Liver (tissue), 8 donors: ENCODE measurements at regions not wholly inside any gene's neighbourhood (a gene's known extent, or its start where the extent isn't known, plus 50 kb on each side); places are given as distances from the start of the nearest gene placed in this dataset.

Experiments
- DNase-seq: peaks from one replicate; pipeline ENCODE4 v3.0.0-alpha.2; 2017; ENCODE audit warnings: low spot score
- H3K27ac ChIP-seq, 2 donors: one replicate each; pipeline ENCODE4 v1.7.0; 2013; ENCODE audit warnings: inconsistent platforms in 2 of 2, low read length in 2 of 2, control low read depth in 1 of 2, low read depth in 1 of 2, mild to moderate bottlenecking in 1 of 2
- H3K27me3 ChIP-seq, 4 donors: one replicate each; pipeline versions ENCODE4 v1.6.1 to v1.7.0; 2013; ENCODE audit warnings: low read length in 3 of 4, inconsistent platforms in 1 of 4, mild to moderate bottlenecking in 1 of 4, moderate library complexity in 1 of 4; ENCODE audit not compliant: control insufficient read depth in 4 of 4, insufficient read depth in 4 of 4
- H3K36me3 ChIP-seq, 4 donors: one replicate each; pipeline versions ENCODE4 v1.6.1 to v1.7.0; 2013; ENCODE audit warnings: low read length in 3 of 4, mild to moderate bottlenecking in 3 of 4, low read depth in 1 of 4, moderate library complexity in 1 of 4; ENCODE audit not compliant: control insufficient read depth in 4 of 4, insufficient read depth in 3 of 4
- H3K4me1 ChIP-seq, 4 donors: one replicate each; pipeline versions ENCODE4 v1.6.1 to v1.7.0; 2013; ENCODE audit warnings: low read length in 3 of 4, mild to moderate bottlenecking in 3 of 4, moderate library complexity in 1 of 4; ENCODE audit not compliant: control insufficient read depth in 4 of 4, insufficient read depth in 4 of 4
- H3K4me3 ChIP-seq, 3 donors: one replicate each; pipeline versions ENCODE4 v1.6.1 to v1.7.0; 2013; ENCODE audit warnings: low read length in 3 of 3, control low read depth in 1 of 3, low read depth in 1 of 3, mild to moderate bottlenecking in 1 of 3
- H3K9ac ChIP-seq, 2 donors: one replicate each; pipeline ENCODE4 v1.7.0; 2013; ENCODE audit warnings: low read length in 2 of 2, mild to moderate bottlenecking in 2 of 2, moderate library complexity in 2 of 2, control low read depth in 1 of 2, low read depth in 1 of 2
- H3K9me3 ChIP-seq, 4 donors: one replicate each; pipeline versions ENCODE4 v1.6.1 to v1.7.0; 2013; ENCODE audit warnings: low read length in 3 of 4; ENCODE audit not compliant: control insufficient read depth in 4 of 4
- EGR1 ChIP-seq, 2 donors: IDR thresholded peaks; 2 replicates each; pipeline ENCODE4 v1.6.1; 2016 to 2018; ENCODE audit warnings: antibody characterized with exemption in 2 of 2, low read depth in 2 of 2
- FOXA1 ChIP-seq: IDR thresholded peaks from 2 replicates; pipeline ENCODE4 v1.6.1; 2016; ENCODE audit warnings: antibody characterized with exemption
- FOXA2 ChIP-seq: IDR thresholded peaks from 2 replicates; pipeline ENCODE4 v1.6.1; 2016; ENCODE audit warnings: antibody characterized with exemption
- HNF4A ChIP-seq, 2 donors: conservative IDR thresholded peaks; 2 replicates each; pipeline ENCODE4 v1.6.1; 2016; ENCODE audit warnings: antibody characterized with exemption in 2 of 2, mild to moderate bottlenecking in 2 of 2
- HNF4G ChIP-seq: IDR thresholded peaks from 2 replicates; pipeline ENCODE4 v1.6.1; 2016; ENCODE audit warnings: antibody characterized with exemption
- MAX ChIP-seq: IDR thresholded peaks from 2 replicates; pipeline ENCODE4 v1.6.1; 2016; ENCODE audit warnings: antibody characterized with exemption
- NR2F2 ChIP-seq: IDR thresholded peaks from 2 replicates; pipeline ENCODE4 v1.6.1; 2016; ENCODE audit warnings: antibody characterized with exemption
- RAD21 ChIP-seq, 2 donors: IDR thresholded peaks; 2 replicates each; pipeline ENCODE4 v1.6.1; 2016; ENCODE audit warnings: antibody characterized with exemption in 2 of 2, mild to moderate bottlenecking in 2 of 2
- REST ChIP-seq: IDR thresholded peaks from 2 replicates; pipeline ENCODE4 v1.6.1; 2016; ENCODE audit warnings: antibody characterized with exemption, mild to moderate bottlenecking
- RXRA ChIP-seq, 2 donors: IDR thresholded peaks; 2 replicates each; pipeline ENCODE4 v1.6.1; 2017 to 2018; ENCODE audit warnings: antibody characterized with exemption in 2 of 2, mild to moderate bottlenecking in 1 of 2
- SP1 ChIP-seq: IDR thresholded peaks from 2 replicates; pipeline ENCODE4 v1.6.1; 2018; ENCODE audit warnings: antibody characterized with exemption, mild to moderate bottlenecking
- TAF1 ChIP-seq: conservative IDR thresholded peaks from 2 replicates; pipeline ENCODE4 v1.6.1; 2016; ENCODE audit warnings: antibody characterized with exemption, mild to moderate bottlenecking
- YY1 ChIP-seq: IDR thresholded peaks from 2 replicates; pipeline ENCODE4 v1.6.1; 2016; ENCODE audit warnings: antibody characterized with exemption, mild to moderate bottlenecking
- ZBTB33 ChIP-seq: IDR thresholded peaks from 2 replicates; pipeline ENCODE4 v1.6.1; 2016; ENCODE audit warnings: antibody characterized with exemption
- WGBS: extraction: QIAGEN DNeasy Blood & Tissue Kit; methylation state at CpG from one replicate; pipeline ENCODE4 v1.1.7; 2013; 5-methylcytosine and 5-hydroxymethylcytosine counted together
- TF ChIP-seq, protein P1 (sequence below): fragments of 150-350 bp; IDR thresholded peaks from 2 replicates; pipeline ENCODE4 v1.5.1; 2017; ENCODE audit warnings: improper control_type of control experiment, low read depth, low read length; ENCODE audit not compliant: missing input control
- donor health status: healthy.
- donor health status: healthy.
- donor health status: healthy.
- donor health status: healthy.
- donor health status: healthy.

- no peak overlapping the region for H3K4me3 ChIP-seq
- TF ChIP-seq HNF4G (no peak), RXRA (IDR thresholded peaks at IDR 0.05) (no peak), MAX (no peak), RAD21 (IDR thresholded peaks at IDR 0.05) (no peak), ZBTB33 (no peak), NR2F2 (no peak), REST (no peak)
- TF ChIP-seq, protein P1, sequence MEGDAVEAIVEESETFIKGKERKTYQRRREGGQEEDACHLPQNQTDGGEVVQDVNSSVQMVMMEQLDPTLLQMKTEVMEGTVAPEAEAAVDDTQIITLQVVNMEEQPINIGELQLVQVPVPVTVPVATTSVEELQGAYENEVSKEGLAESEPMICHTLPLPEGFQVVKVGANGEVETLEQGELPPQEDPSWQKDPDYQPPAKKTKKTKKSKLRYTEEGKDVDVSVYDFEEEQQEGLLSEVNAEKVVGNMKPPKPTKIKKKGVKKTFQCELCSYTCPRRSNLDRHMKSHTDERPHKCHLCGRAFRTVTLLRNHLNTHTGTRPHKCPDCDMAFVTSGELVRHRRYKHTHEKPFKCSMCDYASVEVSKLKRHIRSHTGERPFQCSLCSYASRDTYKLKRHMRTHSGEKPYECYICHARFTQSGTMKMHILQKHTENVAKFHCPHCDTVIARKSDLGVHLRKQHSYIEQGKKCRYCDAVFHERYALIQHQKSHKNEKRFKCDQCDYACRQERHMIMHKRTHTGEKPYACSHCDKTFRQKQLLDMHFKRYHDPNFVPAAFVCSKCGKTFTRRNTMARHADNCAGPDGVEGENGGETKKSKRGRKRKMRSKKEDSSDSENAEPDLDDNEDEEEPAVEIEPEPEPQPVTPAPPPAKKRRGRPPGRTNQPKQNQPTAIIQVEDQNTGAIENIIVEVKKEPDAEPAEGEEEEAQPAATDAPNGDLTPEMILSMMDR, result no peak
- no peak overlapping the region for H3K27ac ChIP-seq
- WGBS, result 58% methylated on average over 3 of the region's 3 CpGs
- no peak for DNase-seq
- no peak overlapping the region for H3K9ac ChIP-seq
- no peaks in the 10 kb centered on the region for H3K9me3 ChIP-seq
- H3K27me3 ChIP-seq, result no peaks in the 10 kb centered on the region
- H3K4me1 ChIP-seq, result no peaks in the 10 kb centered on the region
- H3K36me3 ChIP-seq, result no peaks in the 10 kb centered on the region
Observed at GRCh38 chrX:147228153-147228552, 413.6 kb upstream of the CXorf51A start.

DNA sequence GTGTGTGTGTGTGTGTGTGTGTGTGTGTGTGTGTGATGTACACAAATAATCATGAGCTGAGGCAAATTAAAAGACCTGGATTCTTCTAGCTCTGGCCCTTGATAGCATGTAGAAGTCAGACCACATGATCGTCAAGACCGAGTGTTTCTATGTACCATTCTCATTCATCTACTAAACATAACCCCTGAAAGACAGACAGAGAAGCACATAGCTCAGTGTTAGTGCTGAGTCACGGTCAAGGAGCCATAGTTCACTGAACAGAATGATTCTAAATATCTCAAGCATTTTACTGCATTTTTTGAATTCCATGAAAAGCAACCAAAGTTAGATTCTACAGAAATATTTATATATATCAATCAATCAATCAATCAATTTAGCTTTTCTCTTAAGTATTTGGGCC, 412.3 kb upstream of the CXorf51A start:
- no peaks in the 10 kb centered on the region for H3K4me1 ChIP-seq
- no peak overlapping the region for H3K9ac ChIP-seq
- no peaks in the 10 kb centered on the region for H3K27me3 ChIP-seq
- WGBS, result 85% methylated on average over 3 of the region's 3 CpGs
- DNase-seq, result no peak
- no peaks in the 10 kb centered on the region for H3K9me3 ChIP-seq
- H3K36me3 ChIP-seq, result no peaks in the 10 kb centered on the region
- TF ChIP-seq RAD21 (IDR thresholded peaks at IDR 0.05) (no peak), FOXA1 (no peak), TAF1 (no peak), YY1 (no peak), SP1 (no peak), RXRA (IDR thresholded peaks at IDR 0.05) (no peak), HNF4A (conservative IDR thresholded peaks at IDR 0.05) (no peak), REST (no peak), FOXA2 (no peak), EGR1 (IDR thresholded peaks at IDR 0.05; ENCODE audit: low read depth in 2 of 2) (no peak)
- TF ChIP-seq, protein P1, result no peak
- H3K27ac ChIP-seq, result no peak overlapping the region
- H3K4me3 ChIP-seq, result no peak overlapping the region
